ENCODE measurements at regions not wholly inside any gene's neighbourhood (a gene's known extent, or its start where the extent isn't known, plus 50 kb on each side); places are given as distances from the start of the nearest gene placed in this dataset.
"Not testable (repeated sequence)": the region's sequence is repeated elsewhere in the genome, so short reads cannot be mapped to it uniquely, and the experiment has no call there.

- WGBS, 2 donors (ENCODE audit: low coverage in 1 of 2) = 79 to 93% methylated on average over 3 of the region's 3 CpGs
- intact Hi-C loops (cut with DNase I; ENCODE audit: low total_unique reads); H3K27me3 ChIP-seq; H3K4me1 ChIP-seq; H3K27ac ChIP-seq; H3K4me3 ChIP-seq; in situ Hi-C loops (cut with MboI; ENCODE audit: low pct_ligation_motif_present in 1 of 4, low pct_unique_long_range_greater_than_20kb in 1 of 4, low sequenced_read_pairs in 3 of 4); H3K36me3 ChIP-seq; DNase-seq; H3K9me3 ChIP-seq: not testable (repeated sequence)
These were observed 102.8 kb upstream of the KCNMA1 start for GRCh38 chr10:77740396-77740795.

- DNase-seq = no peak
- 78 to 85% methylated on average over 1 to 2 of the region's 2 CpGs for WGBS, 2 donors (ENCODE audit: low coverage in 1 of 2)
- intact Hi-C loops (cut with DNase I; ENCODE audit: low total_unique reads) (no loop called here), in situ Hi-C loops (cut with MboI; ENCODE audit: low pct_ligation_motif_present in 1 of 4, low pct_unique_long_range_greater_than_20kb in 1 of 4, low sequenced_read_pairs in 3 of 4) (no loop called here)
- TF ChIP-seq POLR2AphosphoS5 (IDR thresholded peaks at IDR 0.05) (no peak), CTCF (IDR thresholded peaks at IDR 0.05) (no peak), POLR2A (IDR thresholded peaks at IDR 0.05) (no peak)
- H3K27me3 ChIP-seq = no peaks in the 10 kb centered on the region
- H3K9me3 ChIP-seq = peaks cover 0 to 7% of the 10 kb centered on the region in 2 donors
- H3K27ac ChIP-seq = no peak overlapping the region
- no peaks in the 10 kb centered on the region for H3K4me1 ChIP-seq
- no peaks in the 10 kb centered on the region for H3K36me3 ChIP-seq
- no peak overlapping the region for H3K4me3 ChIP-seq
These were observed 101.0 kb upstream of the KCNMA1 start for GRCh38 chr10:77738496-77739158.

- no peak overlapping the region for H3K27ac ChIP-seq
- no peaks in the 10 kb centered on the region for H3K4me1 ChIP-seq
- 74 to 92% methylated on average over 2 of the region's 2 CpGs for WGBS, 2 donors (ENCODE audit: low coverage in 1 of 2)
- no peak overlapping the region for H3K4me3 ChIP-seq
- no peak for DNase-seq
- peaks cover 0 to 7% of the 10 kb centered on the region in 2 donors for H3K9me3 ChIP-seq
- in situ Hi-C loops (cut with MboI; ENCODE audit: low pct_ligation_motif_present in 1 of 4, low pct_unique_long_range_greater_than_20kb in 1 of 4, low sequenced_read_pairs in 3 of 4) (no loop called here), intact Hi-C loops (cut with DNase I; ENCODE audit: low total_unique reads) (no loop called here)
- H3K36me3 ChIP-seq = no peaks in the 10 kb centered on the region
- no peaks in the 10 kb centered on the region for H3K27me3 ChIP-seq
- no peak for TF ChIP-seq POLR2A (IDR thresholded peaks at IDR 0.05)
- TF ChIP-seq POLR2AphosphoS5 (IDR thresholded peaks at IDR 0.05) = no peak
- TF ChIP-seq CTCF (IDR thresholded peaks at IDR 0.05) = no peak
- TF ChIP-seq EP300 (IDR thresholded peaks at IDR 0.05; ENCODE audit: low read depth) = no peak
These were observed 100.0 kb upstream of the KCNMA1 start for GRCh38 chr10:77737608-77738007.

GRCh38 chr10:77735136-77735535 lies 97.5 kb upstream of the KCNMA1 start:
- H3K4me1 ChIP-seq; in situ Hi-C loops (cut with MboI; ENCODE audit: low pct_ligation_motif_present in 1 of 4, low pct_unique_long_range_greater_than_20kb in 1 of 4, low sequenced_read_pairs in 3 of 4); H3K4me3 ChIP-seq; H3K27ac ChIP-seq; DNase-seq; H3K27me3 ChIP-seq; intact Hi-C loops (cut with DNase I; ENCODE audit: low total_unique reads); H3K36me3 ChIP-seq; H3K9me3 ChIP-seq: not testable (repeated sequence)
- 52 to 70% methylated on average over 4 to 5 of the region's 5 CpGs for WGBS, 2 donors (ENCODE audit: low coverage in 1 of 2)

GRCh38 chr10:77732213-77733003 lies 94.8 kb upstream of the KCNMA1 start:
- Histone ChIP-seq H3K9me3 (no peaks in the 10 kb centered on the region), H3K27me3 (no peaks in the 10 kb centered on the region), H3K4me1 (no peaks in the 10 kb centered on the region), H3K4me3 (no peak overlapping the region), H3K36me3 (no peaks in the 10 kb centered on the region), H3K27ac (no peak overlapping the region)
- intact Hi-C loops (cut with DNase I; ENCODE audit: low total_unique reads) (no loop called here), in situ Hi-C loops (cut with MboI; ENCODE audit: low pct_ligation_motif_present in 1 of 4, low pct_unique_long_range_greater_than_20kb in 1 of 4, low sequenced_read_pairs in 3 of 4) (no loop called here)
- TF ChIP-seq EP300 (IDR thresholded peaks at IDR 0.05; ENCODE audit: low read depth) = no peak
- no peak for TF ChIP-seq CTCF (IDR thresholded peaks at IDR 0.05)
- no peak for TF ChIP-seq POLR2A (IDR thresholded peaks at IDR 0.05)
- TF ChIP-seq POLR2AphosphoS5 (IDR thresholded peaks at IDR 0.05) = no peak
- no peak for DNase-seq
- 83% methylated on average over 22 of the region's 23 CpGs; no CpG with 5 or more reads in 1 of the 2 donors for WGBS, 2 donors (ENCODE audit: low coverage in 1 of 2)

All from transverse colon (tissue), 4 donors.